ENCODE measurements at regions not wholly inside any gene's neighbourhood (a gene's known extent, or its start where the extent isn't known, plus 50 kb on each side); places are given as distances from the start of the nearest gene placed in this dataset.
A peak's percentile ranks its signal among the peaks of the same experiment; 100 is the strongest.
"Not testable (repeated sequence)": the region's sequence is repeated elsewhere in the genome, so short reads cannot be mapped to it uniquely, and the experiment has no call there.

GRCh38 chr16:22436823-22437652 lies 62.6 kb upstream of the CDR2 start:
- peak overlapping the region; percentile 98 for H3K27ac Mint-ChIP-seq (ENCODE audit: unreplicated experiment)
- not testable (repeated sequence) for H3K36me3 Mint-ChIP-seq (ENCODE audit: low read depth); H3K4me1 Mint-ChIP-seq (ENCODE audit: low read depth); H3K27me3 Mint-ChIP-seq (ENCODE audit: low read depth); H3K9me3 Mint-ChIP-seq (ENCODE audit: low read depth)
- DNase-seq (ENCODE audit: low spot score), result peak; percentile 94
- peak overlapping the region; percentile 96 for H3K4me3 Mint-ChIP-seq (ENCODE audit: unreplicated experiment)
- peak; percentile 23 for TF ChIP-seq CTCF (IDR thresholded peaks at IDR 0.05)

GRCh38 chr16:22436326-22436822 lies 62.0 kb upstream of the CDR2 start:
- DNase-seq (ENCODE audit: low spot score); H3K27me3 Mint-ChIP-seq (ENCODE audit: low read depth); H3K9me3 Mint-ChIP-seq (ENCODE audit: low read depth); H3K36me3 Mint-ChIP-seq (ENCODE audit: low read depth); H3K4me1 Mint-ChIP-seq (ENCODE audit: low read depth): not testable (repeated sequence)
- peak overlapping the region; percentile 96 for H3K4me3 Mint-ChIP-seq (ENCODE audit: unreplicated experiment)
- H3K27ac Mint-ChIP-seq (ENCODE audit: unreplicated experiment), result peak overlapping the region; percentile 98

- not testable (repeated sequence) for H3K27me3 Mint-ChIP-seq (ENCODE audit: low read depth); H3K4me1 Mint-ChIP-seq (ENCODE audit: low read depth); H3K27ac Mint-ChIP-seq (ENCODE audit: unreplicated experiment); H3K9me3 Mint-ChIP-seq (ENCODE audit: low read depth); H3K4me3 Mint-ChIP-seq (ENCODE audit: unreplicated experiment)
- H3K36me3 Mint-ChIP-seq (ENCODE audit: low read depth), result peaks cover 11% of the 10 kb centered on the region
- peak; percentile 34 for DNase-seq (ENCODE audit: low spot score)
Measured at GRCh38 chr16:22431314-22431713, 56.9 kb upstream of the CDR2 start.

GRCh38 chr16:22428654-22429053 lies 54.2 kb upstream of the CDR2 start:
- peak; percentile 49 for DNase-seq (ENCODE audit: low spot score)
- H3K27me3 Mint-ChIP-seq (ENCODE audit: low read depth), result no peaks in the 10 kb centered on the region
- no peaks in the 10 kb centered on the region for H3K4me1 Mint-ChIP-seq (ENCODE audit: low read depth)
- TF ChIP-seq CTCF (IDR thresholded peaks at IDR 0.05), result no peak
- no peaks in the 10 kb centered on the region for H3K9me3 Mint-ChIP-seq (ENCODE audit: low read depth)
- H3K4me3 Mint-ChIP-seq (ENCODE audit: unreplicated experiment), result no peak overlapping the region
- H3K27ac Mint-ChIP-seq (ENCODE audit: unreplicated experiment), result no peak overlapping the region
- H3K36me3 Mint-ChIP-seq (ENCODE audit: low read depth), result peaks cover 17% of the 10 kb centered on the region

- Mint-ChIP-seq H3K9me3 (ENCODE audit: low read depth) (no peaks in the 10 kb centered on the region), H3K4me3 (ENCODE audit: unreplicated experiment) (no peak overlapping the region), H3K4me1 (ENCODE audit: low read depth) (no peaks in the 10 kb centered on the region), H3K27ac (ENCODE audit: unreplicated experiment) (no peak overlapping the region), H3K27me3 (ENCODE audit: low read depth) (no peaks in the 10 kb centered on the region), H3K36me3 (ENCODE audit: low read depth) (peaks cover 20% of the 10 kb centered on the region)
- no peak for TF ChIP-seq CTCF (IDR thresholded peaks at IDR 0.05)
- peak; percentile 72 for DNase-seq (ENCODE audit: low spot score)
Measured at GRCh38 chr16:22427556-22427955, 53.1 kb upstream of the CDR2 start.

GRCh38 chr16:22425847-22426246 lies 51.4 kb upstream of the CDR2 start:
- H3K27me3 Mint-ChIP-seq (ENCODE audit: low read depth), result no peaks in the 10 kb centered on the region
- peaks cover 22% of the 10 kb centered on the region for H3K36me3 Mint-ChIP-seq (ENCODE audit: low read depth)
- H3K4me3 Mint-ChIP-seq (ENCODE audit: unreplicated experiment), result no peak overlapping the region
- no peaks in the 10 kb centered on the region for H3K9me3 Mint-ChIP-seq (ENCODE audit: low read depth)
- TF ChIP-seq CTCF (IDR thresholded peaks at IDR 0.05), result no peak
- peak; percentile 52 for DNase-seq (ENCODE audit: low spot score)
- no peak overlapping the region for H3K27ac Mint-ChIP-seq (ENCODE audit: unreplicated experiment)
- no peaks in the 10 kb centered on the region for H3K4me1 Mint-ChIP-seq (ENCODE audit: low read depth)

Data from chondrocyte (in vitro differentiated cells).